GM12878 (cell line): ENCODE measurements at regions not wholly inside any gene's neighbourhood (a gene's known extent, or its start where the extent isn't known, plus 50 kb on each side); places are given as distances from the start of the nearest gene placed in this dataset.

Experiments used
- ATAC-seq: fragments of 200-7000 bp; cut with Tn5 transposase; 3 replicates; pipeline ENCODE4 v1.9.1; 2020; ENCODE audit warnings: mild to moderate bottlenecking, moderate library complexity
- BruUV-seq: library from RNA; stranded (reverse); fragments of 400-500 nt; replicated peaks from 2 replicates; lab custom pipeline; 2021; lab: Mats Ljungman, UMichigan
- CTCF ChIA-PET: fragments of 300-600 bp; sonication (Branson Sonifier 250); formaldehyde crosslinking; extraction: SDS; loops from one replicate; lab custom pipeline; 2021; ENCODE audit warnings: inconsistent platforms; lab: Yijun Ruan, JAX
- POLR2A ChIA-PET: fragments of 350-600 bp; formaldehyde crosslinking; extraction: SDS; loops from one replicate; lab custom pipeline; 2021; ENCODE audit warnings: inconsistent platforms; lab: Charles Lee
- RAD21 ChIA-PET: fragments of 300-600 bp; sonication (Branson Sonifier 250); formaldehyde crosslinking; loops from one replicate; lab custom pipeline; 2023; ENCODE audit warnings: antibody characterized with exemption; ENCODE audit not compliant: unreplicated experiment; lab: Charles Lee
- SMC1A ChIA-PET: fragments of 300-600 bp; sonication (Branson Sonifier 250); formaldehyde crosslinking; loops from one replicate; lab custom pipeline; 2023; ENCODE audit not compliant: unreplicated experiment, uncharacterized antibody; lab: Charles Lee
- DNase-seq: peaks from one replicate; pipeline ENCODE4 v3.0.0-alpha.2; 2011; ENCODE audit warnings: low read depth, low spot score
- FAIRE-seq: peaks from 3 replicates; lab custom pipeline; 2011; peaks lifted over from hg19 to GRCh38; lab: Jason Lieb, UNC
- H2AFZ ChIP-seq: 2 replicates; pipeline ENCODE4 v1.6.0; 2011; ENCODE audit warnings: low read depth, low read length, control low read depth; ENCODE audit not compliant: control insufficient read depth
- H3K27ac ChIP-seq: 2 replicates; pipeline ENCODE4 v1.5.1; 2011; ENCODE audit warnings: control low read depth; ENCODE audit not compliant: control insufficient read depth, insufficient read depth
- H3K27me3 ChIP-seq, 2 experiments: replicated peaks in 1 of 2; 2 replicates each; pipeline versions ENCODE4 v1.6.0 to v1.6.1; 2011; ENCODE audit warnings: low read length in 1 of 2; ENCODE audit not compliant: control insufficient read depth in 2 of 2, insufficient read depth in 2 of 2
- H3K36me3 ChIP-seq, 2 experiments: 2 replicates each; pipeline ENCODE4 v1.5.1; 2011; ENCODE audit warnings: low read length in 1 of 2; ENCODE audit not compliant: control insufficient read depth in 2 of 2, insufficient read depth in 2 of 2
- H3K4me1 ChIP-seq: 2 replicates; pipeline ENCODE4 v1.6.1; 2011; ENCODE audit warnings: mild to moderate bottlenecking, low read length, moderate library complexity, mixed read lengths; ENCODE audit not compliant: control insufficient read depth, insufficient read depth
- H3K4me2 ChIP-seq: 2 replicates; pipeline ENCODE4 v1.6.0; 2011; ENCODE audit warnings: control low read depth; ENCODE audit not compliant: control insufficient read depth, insufficient read depth
- H3K4me3 ChIP-seq: fragments of 200-600 bp; sonication (generic); 2 replicates; pipeline ENCODE4 v1.5.1; 2016
- H3K79me2 ChIP-seq: 2 replicates; pipeline ENCODE4 v1.6.0; 2011; ENCODE audit warnings: low read length; ENCODE audit not compliant: control insufficient read depth, insufficient read depth
- H3K9ac ChIP-seq: 2 replicates; pipeline ENCODE4 v1.8.0; 2011; ENCODE audit warnings: low read length, control low read depth, mixed read lengths; ENCODE audit not compliant: control insufficient read depth, insufficient read depth
- H3K9me3 ChIP-seq: replicated peaks from 3 replicates; pipeline ENCODE4 v1.5.1; 2011; ENCODE audit warnings: mild to moderate bottlenecking, low read length; ENCODE audit not compliant: control insufficient read depth, insufficient read depth
- H4K20me1 ChIP-seq: 2 replicates; pipeline ENCODE4 v1.6.0; 2011; ENCODE audit not compliant: control insufficient read depth, insufficient read depth
- ATF7 ChIP-seq: fragments of 450-650 bp; IDR thresholded peaks from 2 replicates; pipeline ENCODE4 v1.6.1; 2016; ENCODE audit warnings: low read depth, mild to moderate bottlenecking
- CEBPB ChIP-seq, 2 experiments: fragments of 150-350 bp in 1 of 2; IDR thresholded peaks; 2 replicates each; pipeline ENCODE4 v1.6.1; 2012 to 2014; ENCODE audit warnings: low read depth in 2 of 2, low read length in 2 of 2, borderline replicate concordance in 1 of 2, inconsistent platforms in 1 of 2
- CUX1 ChIP-seq: IDR thresholded peaks from 2 replicates; pipeline ENCODE4 v1.6.1; 2012; ENCODE audit warnings: improper control_type of control experiment, low read depth, low read length; ENCODE audit not compliant: insufficient replicate concordance
- ELK1 ChIP-seq: IDR thresholded peaks from 2 replicates; pipeline ENCODE4 v1.6.1; 2012; ENCODE audit warnings: low read depth, low read length, improper control_type of control experiment
- FOS ChIP-seq: IDR thresholded peaks from 3 replicates; pipeline ENCODE4 v1.6.1; 2011; ENCODE audit warnings: borderline replicate concordance; ENCODE audit not compliant: insufficient read length; ENCODE audit errors: extremely low read depth
- NFIC ChIP-seq: IDR thresholded peaks from 2 replicates; pipeline ENCODE4 v1.6.1; 2012; ENCODE audit warnings: low read depth, mild to moderate bottlenecking, inconsistent platforms, low read length, moderate library complexity
- STAT3 ChIP-seq: IDR thresholded peaks from 2 replicates; pipeline ENCODE4 v1.6.1; 2011; ENCODE audit warnings: low read depth, low read length, improper control_type of control experiment
- SUZ12 ChIP-seq: fragments of 200-600 bp; sonication (generic); IDR thresholded peaks from one replicate; pipeline ENCODE4 v1.6.1; 2018; ENCODE audit warnings: antibody characterized with exemption, mild to moderate bottlenecking; ENCODE audit not compliant: unreplicated experiment
- ZNF207 ChIP-seq: fragments of 450-650 bp; IDR thresholded peaks from 2 replicates; pipeline ENCODE4 v1.6.1; 2014; ENCODE audit warnings: antibody characterized with exemption, mild to moderate bottlenecking, borderline replicate concordance
- ZNF274 ChIP-seq: IDR thresholded peaks from one replicate; pipeline ENCODE4 v1.8.0; 2011; ENCODE audit not compliant: insufficient read length, insufficient read depth
- WGBS: methylation state at CpG from one replicate; pipeline ENCODE4 v1.1.6; 2016; ENCODE audit warnings: low lambda C conversion rate; ENCODE audit not compliant: insufficient replicate concordance, insufficient coverage; ENCODE audit errors: missing lambda C conversion rate; 5-methylcytosine and 5-hydroxymethylcytosine counted together
- in situ Hi-C: fragments of 300-500 bp; cut with MboI; formaldehyde crosslinking; loops from 9 replicates; pipeline ENCODE4 v1.14.3; 2018; ENCODE audit warnings: mixed read lengths
- intact Hi-C: fragments of 100-400 bp; cut with micrococcal nuclease; formaldehyde crosslinking; loops from one replicate; pipeline ENCODE4 v1.14.2; 2022; ENCODE audit not compliant: unreplicated experiment

- intact Hi-C loops (no loop called here), in situ Hi-C loops (no loop called here)
- H3K27ac ChIP-seq = no peak overlapping the region
- H3K9ac ChIP-seq = no peak overlapping the region
- ChIA-PET CTCF (no interaction called here), POLR2A (no interaction called here), SMC1A (no interaction called here), RAD21 (no interaction called here)
- DNase-seq = no peak
- no peaks in the 10 kb centered on the region for H3K79me2 ChIP-seq
- H4K20me1 ChIP-seq = no peaks in the 10 kb centered on the region
- no peak for ATAC-seq
- no peaks in the 10 kb centered on the region for H3K4me1 ChIP-seq
- H3K9me3 ChIP-seq = no peaks in the 10 kb centered on the region
- no peak overlapping the region for H3K4me3 ChIP-seq
- FAIRE-seq = no peak
- no peak overlapping the region for H3K4me2 ChIP-seq
- no peaks in the 10 kb centered on the region for H3K36me3 ChIP-seq
- TF ChIP-seq SUZ12 = no peak
- WGBS = 3% methylated on average over 2 of the region's 2 CpGs
- H3K27me3 ChIP-seq = peaks cover 0 to 7% of the 10 kb centered on the region in 2 experiments; a peak in 1 of 4 replicates
- BruUV-seq = no TSS peak
- no peak overlapping the region for H2AFZ ChIP-seq
These were observed 183.0 kb downstream of the CDCA7 start for GRCh38 chr2:173537694-173538093.

DNA sequence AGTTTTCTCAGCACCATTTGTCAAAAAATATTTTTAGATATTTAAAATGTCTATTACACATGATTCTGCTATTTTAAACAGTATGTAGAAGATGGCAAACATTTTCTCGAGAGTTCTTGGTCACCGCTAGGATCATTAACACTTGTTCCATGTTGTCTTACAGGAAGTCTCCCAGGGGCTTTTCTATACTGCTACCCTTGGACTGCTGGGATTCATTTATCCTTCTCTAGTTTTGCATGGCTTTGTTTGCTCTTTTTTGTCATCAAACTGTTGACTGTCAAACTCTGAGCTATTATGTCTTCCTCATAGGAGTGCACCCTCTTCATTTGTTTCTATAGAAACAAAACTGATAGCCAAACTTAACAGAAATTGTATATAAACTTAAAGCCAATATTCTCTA lies 184.9 kb downstream of the CDCA7 start:
- CTCF ChIA-PET = interaction anchor here (0.8 kb wide), 1 partner anchor 16 kb away, joined by 3 read pairs; no protein-coding TSS in a partner anchor
- RAD21 ChIA-PET = no interaction called here
- H3K9me3 ChIP-seq = no peaks in the 10 kb centered on the region
- ATAC-seq (no peak), FAIRE-seq (no peak), DNase-seq (no peak)
- 88% methylated on average over 2 of the region's 2 CpGs for WGBS
- H3K4me3 ChIP-seq = no peak overlapping the region
- POLR2A ChIA-PET = no interaction called here
- no peak overlapping the region for H3K27ac ChIP-seq
- peaks cover 0 to 7% of the 10 kb centered on the region in 2 experiments; a peak in 1 of 4 replicates for H3K27me3 ChIP-seq
- no peak overlapping the region for H2AFZ ChIP-seq
- intact Hi-C loops (no loop called here), in situ Hi-C loops (no loop called here)
- no TSS peak for BruUV-seq
- SMC1A ChIA-PET = no interaction called here
- H3K9ac ChIP-seq = no peak overlapping the region
- H4K20me1 ChIP-seq = no peaks in the 10 kb centered on the region
- no peaks in the 10 kb centered on the region for H3K4me1 ChIP-seq
- no peaks in the 10 kb centered on the region for H3K79me2 ChIP-seq
- H3K36me3 ChIP-seq = no peaks in the 10 kb centered on the region
- H3K4me2 ChIP-seq = no peak overlapping the region
- no peak for TF ChIP-seq ZNF274
- no peak for TF ChIP-seq FOS
- TF ChIP-seq ZNF207 = no peak
- no peak for TF ChIP-seq CUX1
- no peak for TF ChIP-seq STAT3
- TF ChIP-seq ATF7 = no peak
- TF ChIP-seq ELK1 = no peak
- TF ChIP-seq CEBPB (IDR thresholded peaks at IDR 0.05; ENCODE audit: borderline replicate concordance in 1 of 2, low read depth in 2 of 2, low read length in 2 of 2) = no peak
- TF ChIP-seq NFIC = no peak
